ENCODE measurements at regions not wholly inside any gene's neighbourhood (a gene's known extent, or its start where the extent isn't known, plus 50 kb on each side); places are given as distances from the start of the nearest gene placed in this dataset.

GRCh38 chr3:70564552-70564951 lies 252.1 kb upstream of the MDFIC2 start:
- no peak for DNase-seq (ENCODE audit: low read depth in 2 of 2)

- DNase-seq (ENCODE audit: low read depth in 2 of 2), result no peak
Observed at GRCh38 chr3:70561796-70562195, 249.4 kb upstream of the MDFIC2 start.

GRCh38 chr3:70558956-70559355 lies 246.5 kb upstream of the MDFIC2 start:
- no peak for DNase-seq (ENCODE audit: low read depth in 2 of 2)

GRCh38 chr3:70557976-70558375 lies 245.5 kb upstream of the MDFIC2 start:
- DNase-seq (ENCODE audit: low read depth in 2 of 2), result no peak

- DNase-seq (ENCODE audit: low read depth in 2 of 2), result no peak
Observed at GRCh38 chr3:70556056-70556455, 243.6 kb upstream of the MDFIC2 start.

GRCh38 chr3:70554170-70554569 lies 241.7 kb upstream of the MDFIC2 start:
- DNase-seq (ENCODE audit: low read depth in 2 of 2), result no peak

GRCh38 chr3:70550723-70551319 lies 238.4 kb upstream of the MDFIC2 start:
- DNase-seq (ENCODE audit: low read depth in 2 of 2), result peak; percentile 20 to 50

GRCh38 chr3:70546679-70547078 lies 234.2 kb upstream of the MDFIC2 start:
- no peak for DNase-seq (ENCODE audit: low read depth in 2 of 2)

GRCh38 chr3:70543493-70543892 lies 231.1 kb upstream of the MDFIC2 start:
- no peak for DNase-seq (ENCODE audit: low read depth in 2 of 2)

- DNase-seq (ENCODE audit: low read depth in 2 of 2), result no peak
Observed at GRCh38 chr3:70539908-70540307, 227.5 kb upstream of the MDFIC2 start.

- no peak for DNase-seq (ENCODE audit: low read depth in 2 of 2)
Observed at GRCh38 chr3:70532806-70533205, 220.4 kb upstream of the MDFIC2 start.

GRCh38 chr3:70531838-70532489 lies 219.5 kb upstream of the MDFIC2 start:
- no peak for DNase-seq (ENCODE audit: low read depth in 2 of 2)

- no peak for DNase-seq (ENCODE audit: low read depth in 2 of 2)
Observed at GRCh38 chr3:70531063-70531657, 218.7 kb upstream of the MDFIC2 start.

GRCh38 chr3:70530626-70531025 lies 218.2 kb upstream of the MDFIC2 start:
- no peak for DNase-seq (ENCODE audit: low read depth in 2 of 2)

GRCh38 chr3:70527026-70527425 lies 214.6 kb upstream of the MDFIC2 start:
- no peak for DNase-seq (ENCODE audit: low read depth in 2 of 2)

- DNase-seq (ENCODE audit: low read depth in 2 of 2), result no peak
Observed at GRCh38 chr3:70519913-70520659, 207.6 kb upstream of the MDFIC2 start.

GRCh38 chr3:70519026-70519425 lies 206.6 kb upstream of the MDFIC2 start:
- no peak for DNase-seq (ENCODE audit: low read depth in 2 of 2)

GRCh38 chr3:70518356-70518755 lies 205.9 kb upstream of the MDFIC2 start:
- DNase-seq (ENCODE audit: low read depth in 2 of 2), result no peak

- no peak for DNase-seq (ENCODE audit: low read depth in 2 of 2)
Observed at GRCh38 chr3:70517124-70517890, 204.9 kb upstream of the MDFIC2 start.

- no peak for DNase-seq (ENCODE audit: low read depth in 2 of 2)
Observed at GRCh38 chr3:70516076-70516475, 203.6 kb upstream of the MDFIC2 start.

- DNase-seq (ENCODE audit: low read depth in 2 of 2), result no peak
Observed at GRCh38 chr3:70507486-70507885, 195.0 kb upstream of the MDFIC2 start.

GRCh38 chr3:70506775-70507174 lies 194.3 kb upstream of the MDFIC2 start:
- no peak for DNase-seq (ENCODE audit: low read depth in 2 of 2)

All from activated CD8-positive, alpha-beta memory T cell treated with anti-CD3 and anti-CD28 coated beads for 4 hours (primary cell).